ENCODE measurements at regions not wholly inside any gene's neighbourhood (a gene's known extent, or its start where the extent isn't known, plus 50 kb on each side); places are given as distances from the start of the nearest gene placed in this dataset.
"Not testable (repeated sequence)": the region's sequence is repeated elsewhere in the genome, so short reads cannot be mapped to it uniquely, and the experiment has no call there.

DNA sequence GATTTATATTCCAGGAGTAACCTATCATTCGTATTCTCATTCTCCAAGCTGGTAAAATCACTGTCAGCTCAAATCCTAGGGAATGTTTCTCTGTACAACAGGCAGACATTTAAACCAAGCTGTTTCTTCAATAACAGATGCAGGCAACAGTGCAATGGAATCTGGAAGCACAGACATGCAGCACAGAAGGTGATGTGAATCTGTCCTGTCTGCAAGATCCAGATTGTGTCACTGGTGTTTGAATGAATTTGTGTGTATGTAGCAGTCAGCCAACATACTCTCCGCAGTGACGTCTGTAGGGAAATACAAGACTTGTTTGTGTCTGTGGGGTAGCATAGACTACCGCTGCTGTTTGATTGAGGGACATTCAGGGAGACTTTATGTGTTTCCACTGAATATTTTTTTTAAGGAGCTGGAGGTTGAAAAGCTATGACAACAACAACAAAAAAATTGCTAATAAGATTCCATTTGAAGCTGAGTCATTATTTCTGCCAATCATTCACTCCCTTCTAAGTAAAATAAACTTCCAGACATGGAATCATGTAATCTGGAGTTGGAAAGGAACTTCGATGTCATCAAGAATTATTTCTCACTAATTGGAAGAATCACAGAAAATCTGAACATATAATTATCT, 122.9 kb upstream of the MYO3A start:
- DNase-seq = no peak

DNA sequence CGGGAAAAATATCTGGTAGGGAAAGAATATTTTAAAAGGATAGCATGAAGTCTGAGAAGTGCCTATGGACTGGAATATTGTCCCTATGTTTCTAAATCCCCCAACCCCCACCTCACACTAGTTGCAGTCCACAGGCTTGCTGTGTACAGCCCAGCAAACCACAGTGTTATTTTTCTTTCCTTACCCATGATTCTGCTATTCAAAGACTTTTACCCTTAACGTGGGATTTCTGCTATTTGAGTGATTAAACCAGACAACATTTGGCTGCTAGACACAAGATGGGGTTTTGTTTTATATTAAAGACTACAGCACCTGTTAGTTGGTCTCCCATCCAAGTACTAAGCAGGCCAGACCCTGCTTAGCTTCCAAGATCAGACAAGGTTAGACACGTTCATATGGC, 120.5 kb upstream of the MYO3A start:
- DNase-seq = no peak

GRCh38 chr10:25815236-25815635, 118.8 kb upstream of the MYO3A start:
- DNase-seq = no peak

GRCh38 chr10:25815999-25816768, 117.8 kb upstream of the MYO3A start:
- DNase-seq = no peak

GRCh38 chr10:25817200-25817599, 116.8 kb upstream of the MYO3A start:
- no peak for DNase-seq

DNA sequence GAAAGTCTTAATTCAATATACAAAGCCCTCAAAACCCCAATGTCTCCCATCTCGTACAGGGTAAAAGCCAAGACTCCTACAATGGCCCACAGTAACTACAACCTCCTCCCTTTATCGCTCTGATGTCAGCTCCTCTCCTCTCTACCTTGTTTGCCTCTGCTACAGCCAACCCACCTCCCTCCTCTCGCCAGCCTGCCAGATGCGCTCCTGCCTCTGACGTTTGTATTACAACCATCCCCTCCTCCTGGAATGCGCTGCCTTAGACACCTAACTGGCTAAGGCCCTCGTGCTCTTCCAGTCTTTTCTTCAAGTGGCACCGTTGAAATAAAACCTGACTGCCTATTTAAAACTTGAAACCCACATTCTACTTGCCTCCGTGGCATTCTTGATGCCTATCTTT, 115.3 kb upstream of the MYO3A start:
- no peak for DNase-seq

- DNase-seq = no peak
Measured at GRCh38 chr10:25820472-25820871, 113.6 kb upstream of the MYO3A start.

GRCh38 chr10:25820874-25821273, 113.2 kb upstream of the MYO3A start:
- no peak for DNase-seq

DNA sequence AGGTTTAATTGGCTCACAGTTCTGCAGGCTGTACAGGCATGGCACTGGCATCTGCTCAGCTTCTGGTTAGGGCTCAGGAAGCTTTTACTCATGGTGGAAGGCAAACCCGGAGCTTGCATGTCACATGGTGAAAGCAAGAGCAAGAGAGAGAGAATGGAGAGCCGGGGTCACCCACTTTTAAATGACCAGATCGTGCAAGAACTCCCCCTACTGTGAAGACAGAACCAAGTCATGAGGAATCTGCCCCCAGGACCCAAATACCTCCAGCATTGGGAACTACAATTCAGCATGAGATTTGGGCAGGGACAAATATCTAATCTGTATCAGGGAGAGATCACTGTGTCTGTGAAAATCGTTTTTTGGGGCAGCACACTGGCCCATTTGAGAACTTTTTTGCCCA, 110.0 kb upstream of the MYO3A start:
- DNase-seq = no peak

DNA sequence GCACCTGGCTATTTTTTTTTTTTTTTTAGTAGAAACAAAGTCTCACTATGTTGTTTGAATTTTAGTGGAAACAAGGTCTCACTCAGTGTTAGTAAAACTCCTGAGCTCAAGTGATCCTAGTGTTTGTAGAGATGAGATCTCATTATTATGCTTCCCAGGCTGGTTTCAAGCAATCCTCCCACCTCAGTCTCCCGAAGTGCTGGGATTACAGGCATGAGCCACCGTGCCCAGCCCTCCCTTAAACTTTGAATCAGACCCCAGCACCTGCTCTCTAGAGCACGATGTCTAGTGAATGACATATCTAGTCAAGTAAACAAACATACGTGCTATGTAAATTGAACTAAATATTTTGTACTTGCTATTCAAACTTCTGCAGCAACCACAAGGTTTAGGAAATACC, 105.6 kb upstream of the MYO3A start:
- DNase-seq = no peak

- DNase-seq = no peak
Measured at GRCh38 chr10:25831080-25831479, 102.9 kb upstream of the MYO3A start.

- DNase-seq = no peak
Measured at GRCh38 chr10:25839683-25840082, 94.3 kb upstream of the MYO3A start.

DNA sequence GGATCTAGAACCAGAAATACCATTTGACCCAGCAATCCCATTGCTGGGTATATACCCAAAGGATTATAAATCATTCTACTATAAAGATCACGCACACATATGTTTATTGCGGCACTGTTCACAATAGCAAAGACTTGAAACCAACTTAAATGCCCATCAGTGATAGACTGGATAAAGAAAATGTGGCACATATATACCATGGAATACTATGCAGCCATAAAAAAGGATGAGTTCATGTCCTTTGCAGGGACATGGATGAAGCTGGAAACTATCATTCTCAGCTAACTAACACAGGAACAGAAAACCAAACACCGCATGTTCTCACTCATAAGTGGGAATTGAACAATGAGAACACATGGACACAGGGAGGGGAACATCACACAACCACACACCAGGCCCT, 93.2 kb upstream of the MYO3A start:
- not testable (repeated sequence) for DNase-seq

- no peak for DNase-seq
Measured at GRCh38 chr10:25842146-25842545, 91.9 kb upstream of the MYO3A start.

DNA sequence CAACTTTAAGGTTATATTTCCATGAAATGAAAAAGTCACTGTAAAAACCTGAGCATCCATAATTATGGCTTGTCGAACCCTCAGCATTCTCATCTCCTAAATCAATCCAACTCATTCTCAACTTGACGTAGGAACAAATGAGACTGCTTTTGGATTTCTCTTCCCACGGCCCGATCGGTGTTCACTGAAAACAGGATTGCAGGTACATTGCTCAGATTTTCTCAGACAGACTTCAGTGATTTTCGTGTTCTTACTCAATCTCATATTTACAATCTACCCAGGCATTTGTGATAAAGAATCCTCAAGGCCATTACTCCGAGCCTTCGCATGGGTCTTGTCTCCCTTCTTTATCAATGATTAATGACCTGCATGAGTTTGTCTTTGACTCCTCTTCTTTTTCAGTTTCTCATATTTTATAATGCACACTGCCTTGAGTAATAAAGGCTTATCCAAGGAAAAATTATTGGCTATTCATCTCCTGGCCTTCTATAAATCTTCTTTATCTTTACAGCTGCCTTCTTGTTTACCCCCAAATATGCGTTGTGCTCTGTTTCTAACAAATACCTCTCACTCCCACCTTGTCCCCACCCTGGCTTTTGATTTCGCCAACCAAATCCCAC, 90.4 kb upstream of the MYO3A start:
- no peak for DNase-seq

GRCh38 chr10:25844716-25845115, 89.3 kb upstream of the MYO3A start:
- not testable (repeated sequence) for DNase-seq

DNA sequence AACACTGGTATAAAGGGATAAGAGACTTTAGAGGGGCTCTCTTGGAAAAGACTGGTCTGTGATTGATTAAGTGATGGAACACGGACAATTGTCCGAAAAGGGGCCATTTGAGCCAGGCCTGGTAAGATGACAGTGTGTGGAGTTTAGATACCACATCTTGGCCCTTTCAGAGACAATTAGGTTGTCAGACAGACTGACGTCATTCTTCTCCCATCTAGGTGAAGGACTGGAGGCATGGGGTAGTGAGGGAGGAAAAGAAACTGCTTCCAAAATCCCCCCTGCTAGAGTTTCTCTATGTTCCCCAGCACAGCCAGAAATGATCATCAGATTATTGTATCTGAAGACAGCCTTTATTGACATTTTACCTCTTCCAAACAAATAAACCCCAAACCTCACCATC, 84.8 kb upstream of the MYO3A start:
- no peak for DNase-seq

DNA sequence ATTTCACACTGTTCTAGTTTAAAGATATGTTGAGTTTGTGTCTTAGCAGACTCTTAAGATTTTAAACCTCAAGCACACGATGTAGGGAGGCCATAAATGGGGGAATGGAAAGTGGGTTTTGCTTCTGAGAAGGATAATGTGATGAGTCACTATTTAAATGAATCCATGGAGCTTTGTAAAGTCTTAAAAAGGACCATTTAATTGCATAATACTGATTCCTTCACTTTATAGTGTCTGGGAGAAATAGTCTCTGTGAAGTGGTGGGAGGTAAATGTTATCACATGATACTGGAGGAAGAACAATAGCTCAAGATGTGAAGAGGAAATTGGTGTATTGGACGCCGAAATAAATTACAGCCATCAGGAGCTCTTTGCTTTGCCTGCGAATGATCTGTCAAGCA, 84.0 kb upstream of the MYO3A start:
- DNase-seq = no peak

DNA sequence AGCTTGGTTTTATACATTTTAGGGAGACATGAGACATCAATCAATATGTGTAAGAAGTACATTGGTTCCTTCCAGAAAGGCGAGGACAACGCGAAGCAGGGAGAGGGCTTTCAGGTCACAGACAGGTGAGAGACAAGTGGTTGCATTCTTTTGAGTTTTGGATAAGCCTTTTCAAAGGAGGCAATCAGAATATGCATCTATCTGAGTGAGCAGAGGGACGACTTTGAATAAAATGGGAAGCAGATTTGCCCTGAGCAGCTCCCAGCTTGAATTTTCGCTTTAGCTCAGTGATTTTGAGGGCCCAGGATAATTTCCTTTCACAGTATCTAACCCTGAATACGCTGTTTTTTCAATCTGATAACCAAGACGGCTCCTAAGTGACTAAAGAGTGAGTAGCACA, 82.5 kb upstream of the MYO3A start:
- no peak for DNase-seq

DNA sequence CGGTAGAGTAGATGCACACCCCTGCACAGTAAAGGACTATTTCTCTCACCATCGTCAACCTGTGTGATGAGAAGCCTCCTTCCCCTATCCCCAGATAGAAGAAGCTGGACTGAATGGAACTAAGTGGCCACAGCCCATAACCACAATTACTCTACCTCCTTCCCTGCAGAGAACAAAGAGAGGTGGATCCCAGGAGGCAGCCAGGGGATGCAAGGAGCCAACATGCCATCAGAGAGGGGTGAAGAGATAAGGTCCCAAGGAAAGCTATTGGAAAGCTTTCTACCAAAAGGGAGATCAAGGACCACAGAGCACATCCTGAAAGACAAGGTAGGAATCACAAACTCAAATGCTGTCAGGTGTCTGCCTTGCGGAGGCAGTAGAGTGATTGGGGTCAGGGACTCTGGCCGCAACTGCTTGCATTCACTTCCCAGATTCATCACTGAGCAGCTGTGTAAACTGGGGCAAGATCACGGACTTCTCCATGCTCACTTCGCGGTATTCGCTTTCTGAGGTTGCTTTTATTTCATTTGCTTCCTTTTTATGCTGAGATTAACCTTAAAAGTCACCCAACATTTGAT, 81.6 kb upstream of the MYO3A start:
- no peak for DNase-seq

DNA sequence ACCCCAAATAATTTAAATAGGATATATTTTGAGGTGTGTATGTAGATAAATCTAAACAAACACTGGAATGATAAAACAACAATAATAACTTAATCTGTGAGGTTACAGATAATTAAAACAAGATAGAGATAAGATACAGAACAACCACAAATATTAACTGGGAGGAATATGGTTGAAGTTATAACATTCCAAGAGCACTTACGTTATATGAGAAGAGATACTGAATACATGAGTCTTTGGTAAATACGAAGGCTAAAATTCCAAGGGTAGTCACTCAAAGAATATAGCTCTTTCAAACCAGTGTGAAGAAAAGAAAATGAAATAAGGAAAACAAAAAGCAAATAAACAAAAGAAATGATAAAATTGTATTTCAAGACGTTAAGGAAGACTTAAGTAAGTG, 76.0 kb upstream of the MYO3A start:
- no peak for DNase-seq

GRCh38 chr10:25865267-25865666, 68.8 kb upstream of the MYO3A start:
- DNase-seq = no peak

DNA sequence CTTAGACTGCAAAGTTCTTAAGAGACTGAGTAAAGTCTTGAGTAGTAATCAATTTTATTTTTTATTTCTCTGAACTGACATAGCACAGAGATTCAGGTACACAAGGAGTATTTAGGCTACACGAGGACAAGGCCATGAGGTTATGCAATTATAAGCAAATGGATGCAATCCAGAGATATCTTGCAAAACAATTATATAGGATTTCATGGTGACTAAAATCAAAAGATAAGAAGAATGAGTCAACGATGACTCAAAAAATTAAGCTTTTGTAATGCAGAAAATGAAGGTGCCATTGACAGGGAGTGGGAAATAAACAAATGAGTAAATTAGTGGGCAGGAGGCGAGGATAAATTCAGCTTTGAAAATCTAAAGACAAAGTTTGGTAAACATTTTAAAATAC, 66.7 kb upstream of the MYO3A start:
- no peak for DNase-seq

DNA sequence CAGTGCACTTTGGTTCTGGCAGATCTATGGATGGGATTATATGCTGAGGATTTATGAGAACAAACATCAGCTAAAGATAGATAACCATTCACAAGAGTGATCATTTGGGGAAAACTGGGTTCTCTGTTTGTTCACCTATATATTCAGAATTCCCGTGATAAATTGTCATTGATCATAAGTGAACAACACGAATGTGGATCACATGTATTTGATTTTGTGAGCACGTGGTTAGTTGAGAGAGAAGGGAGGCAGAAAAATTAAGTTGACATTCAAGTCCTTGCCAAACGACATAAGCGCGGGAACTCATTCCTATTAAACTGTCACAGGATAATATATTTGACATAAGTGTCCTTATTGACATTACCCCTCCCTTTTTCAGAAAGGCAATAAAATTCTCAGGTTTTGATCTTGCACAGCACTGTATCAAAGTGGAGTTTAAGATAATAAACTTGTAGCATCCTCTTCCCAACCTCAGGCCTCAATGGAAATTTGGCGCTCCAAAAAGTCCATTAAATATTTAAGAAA, 64.9 kb upstream of the MYO3A start:
- no peak for DNase-seq

Data from fibroblast of skin of abdomen (primary cell).